ENCODE measurements at regions not wholly inside any gene's neighbourhood (a gene's known extent, or its start where the extent isn't known, plus 50 kb on each side); places are given as distances from the start of the nearest gene placed in this dataset.
"Not testable (repeated sequence)": the region's sequence is repeated elsewhere in the genome, so short reads cannot be mapped to it uniquely, and the experiment has no call there.

- H3K36me3 ChIP-seq (replicated peaks in 1 of 2; ENCODE audit: control insufficient read depth in 1 of 2, insufficient read depth in 2 of 2, low read length in 1 of 2); H3K27me3 ChIP-seq (ENCODE audit: insufficient read depth); H3F3A ChIP-seq (replicated peaks; ENCODE audit: insufficient read depth); POLR2A ChIA-PET; H2AFZ ChIP-seq (ENCODE audit: low read depth); H3K4me1 ChIP-seq (ENCODE audit: control insufficient read depth in 1 of 2, insufficient read depth in 2 of 2, low read depth in 1 of 2, low read length in 1 of 2); CTCF ChIA-PET; H3K9me3 ChIP-seq; H4K20me1 ChIP-seq (ENCODE audit: insufficient read depth); DNase-seq; H3K4me2 ChIP-seq; H3K9ac ChIP-seq; H3K4me3 ChIP-seq (ENCODE audit: low read depth in 2 of 2, low read length in 1 of 2); H3K27ac ChIP-seq (ENCODE audit: low read depth in 2 of 2, low read length in 1 of 2); H3K9me2 ChIP-seq; H3K79me2 ChIP-seq (ENCODE audit: insufficient read depth): not testable (repeated sequence)
- WGBS (ENCODE audit: low lambda C conversion rate) = 70% methylated on average over 4 of the region's 7 CpGs
These were observed 628.8 kb downstream of the PRIM2 start for GRCh38 chr6:57946084-57946768.

GRCh38 chr6:57946769-57947091, 629.3 kb downstream of the PRIM2 start:
- H3K79me2 ChIP-seq (ENCODE audit: insufficient read depth); H3K9ac ChIP-seq; DNase-seq; H3K27ac ChIP-seq (ENCODE audit: low read depth in 2 of 2, low read length in 1 of 2); POLR2A ChIA-PET; H3K4me2 ChIP-seq; CTCF ChIA-PET; H3F3A ChIP-seq (replicated peaks; ENCODE audit: insufficient read depth); H3K36me3 ChIP-seq (replicated peaks in 1 of 2; ENCODE audit: control insufficient read depth in 1 of 2, insufficient read depth in 2 of 2, low read length in 1 of 2); H2AFZ ChIP-seq (ENCODE audit: low read depth); H3K4me1 ChIP-seq (ENCODE audit: control insufficient read depth in 1 of 2, insufficient read depth in 2 of 2, low read depth in 1 of 2, low read length in 1 of 2); H4K20me1 ChIP-seq (ENCODE audit: insufficient read depth); H3K4me3 ChIP-seq (ENCODE audit: low read depth in 2 of 2, low read length in 1 of 2); H3K9me3 ChIP-seq; H3K9me2 ChIP-seq; H3K27me3 ChIP-seq (ENCODE audit: insufficient read depth): not testable (repeated sequence)
- 100% methylated on average over 11 of the region's 11 CpGs for WGBS (ENCODE audit: low lambda C conversion rate)

GRCh38 chr6:57948481-57948880, 631.1 kb downstream of the PRIM2 start:
- H3K79me2 ChIP-seq (ENCODE audit: insufficient read depth); H4K20me1 ChIP-seq (ENCODE audit: insufficient read depth); H3K4me3 ChIP-seq (ENCODE audit: low read depth in 2 of 2, low read length in 1 of 2); H3K4me2 ChIP-seq; H3K9me2 ChIP-seq; H3F3A ChIP-seq (replicated peaks; ENCODE audit: insufficient read depth); H3K27me3 ChIP-seq (ENCODE audit: insufficient read depth); CTCF ChIA-PET; H3K4me1 ChIP-seq (ENCODE audit: control insufficient read depth in 1 of 2, insufficient read depth in 2 of 2, low read depth in 1 of 2, low read length in 1 of 2); H3K9ac ChIP-seq; H3K36me3 ChIP-seq (replicated peaks in 1 of 2; ENCODE audit: control insufficient read depth in 1 of 2, insufficient read depth in 2 of 2, low read length in 1 of 2); H2AFZ ChIP-seq (ENCODE audit: low read depth); H3K9me3 ChIP-seq; H3K27ac ChIP-seq (ENCODE audit: low read depth in 2 of 2, low read length in 1 of 2); POLR2A ChIA-PET; DNase-seq: not testable (repeated sequence)
- WGBS (ENCODE audit: low lambda C conversion rate) = 100% methylated on average over 1 of the region's 2 CpGs

- H3K27me3 ChIP-seq (ENCODE audit: insufficient read depth); POLR2A ChIA-PET; H3K9ac ChIP-seq; H3K79me2 ChIP-seq (ENCODE audit: insufficient read depth); H4K20me1 ChIP-seq (ENCODE audit: insufficient read depth); H3K9me3 ChIP-seq; H3K9me2 ChIP-seq; H3K4me2 ChIP-seq; H3K4me1 ChIP-seq (ENCODE audit: control insufficient read depth in 1 of 2, insufficient read depth in 2 of 2, low read depth in 1 of 2, low read length in 1 of 2); H2AFZ ChIP-seq (ENCODE audit: low read depth); CTCF ChIA-PET; H3F3A ChIP-seq (replicated peaks; ENCODE audit: insufficient read depth); H3K4me3 ChIP-seq (ENCODE audit: low read depth in 2 of 2, low read length in 1 of 2); DNase-seq; H3K36me3 ChIP-seq (replicated peaks in 1 of 2; ENCODE audit: control insufficient read depth in 1 of 2, insufficient read depth in 2 of 2, low read length in 1 of 2); H3K27ac ChIP-seq (ENCODE audit: low read depth in 2 of 2, low read length in 1 of 2): not testable (repeated sequence)
- WGBS (ENCODE audit: low lambda C conversion rate) = 89% methylated on average over 4 of the region's 4 CpGs
These were observed 633.0 kb downstream of the PRIM2 start for GRCh38 chr6:57950430-57950829.

GRCh38 chr6:57966757-57967156, 649.3 kb downstream of the PRIM2 start:
- H3K36me3 ChIP-seq (replicated peaks in 1 of 2; ENCODE audit: control insufficient read depth in 1 of 2, insufficient read depth in 2 of 2, low read length in 1 of 2); H3K79me2 ChIP-seq (ENCODE audit: insufficient read depth); H3K4me2 ChIP-seq; POLR2A ChIA-PET; DNase-seq; H3F3A ChIP-seq (replicated peaks; ENCODE audit: insufficient read depth); H3K9me3 ChIP-seq; H3K9ac ChIP-seq; H4K20me1 ChIP-seq (ENCODE audit: insufficient read depth); H2AFZ ChIP-seq (ENCODE audit: low read depth); H3K27me3 ChIP-seq (ENCODE audit: insufficient read depth); H3K27ac ChIP-seq (ENCODE audit: low read depth in 2 of 2, low read length in 1 of 2); CTCF ChIA-PET; H3K9me2 ChIP-seq; H3K4me3 ChIP-seq (ENCODE audit: low read depth in 2 of 2, low read length in 1 of 2); H3K4me1 ChIP-seq (ENCODE audit: control insufficient read depth in 1 of 2, insufficient read depth in 2 of 2, low read depth in 1 of 2, low read length in 1 of 2): not testable (repeated sequence)

- CTCF ChIA-PET = not testable (repeated sequence)
These were observed 654.5 kb downstream of the PRIM2 start for GRCh38 chr6:57971956-57972355.

More at GRCh38 chr6:57971956-57972355, 654.5 kb downstream of the PRIM2 start:
- H2AFZ ChIP-seq (ENCODE audit: low read depth); POLR2A ChIA-PET; H3K36me3 ChIP-seq (replicated peaks in 1 of 2; ENCODE audit: control insufficient read depth in 1 of 2, insufficient read depth in 2 of 2, low read length in 1 of 2); H3K4me1 ChIP-seq (ENCODE audit: control insufficient read depth in 1 of 2, insufficient read depth in 2 of 2, low read depth in 1 of 2, low read length in 1 of 2); H3F3A ChIP-seq (replicated peaks; ENCODE audit: insufficient read depth); H3K9ac ChIP-seq; DNase-seq; H3K27ac ChIP-seq (ENCODE audit: low read depth in 2 of 2, low read length in 1 of 2); H3K9me2 ChIP-seq; H4K20me1 ChIP-seq (ENCODE audit: insufficient read depth); H3K79me2 ChIP-seq (ENCODE audit: insufficient read depth); H3K4me2 ChIP-seq; H3K9me3 ChIP-seq; H3K27me3 ChIP-seq (ENCODE audit: insufficient read depth); H3K4me3 ChIP-seq (ENCODE audit: low read depth in 2 of 2, low read length in 1 of 2): not testable (repeated sequence)
- WGBS (ENCODE audit: low lambda C conversion rate) = 64% methylated on average over 4 of the region's 4 CpGs

Data from SK-N-SH (cell line).